Dermis microvascular lymphatic vessel endothelial cell (primary cell): ENCODE measurements at regions not wholly inside any gene's neighbourhood (a gene's known extent, or its start where the extent isn't known, plus 50 kb on each side); places are given as distances from the start of the nearest gene placed in this dataset.

Source experiments
- DNase-seq, 2 donors: peaks; one replicate each; pipeline versions ENCODE4 v3.0.0 to v3.0.0-alpha.2; 2010; ENCODE audit warnings: low read depth in 2 of 2

GRCh38 chr12:95411466-95411865 is 62.5 kb upstream of the METAP2 start:
- DNase-seq: no peak

DNA sequence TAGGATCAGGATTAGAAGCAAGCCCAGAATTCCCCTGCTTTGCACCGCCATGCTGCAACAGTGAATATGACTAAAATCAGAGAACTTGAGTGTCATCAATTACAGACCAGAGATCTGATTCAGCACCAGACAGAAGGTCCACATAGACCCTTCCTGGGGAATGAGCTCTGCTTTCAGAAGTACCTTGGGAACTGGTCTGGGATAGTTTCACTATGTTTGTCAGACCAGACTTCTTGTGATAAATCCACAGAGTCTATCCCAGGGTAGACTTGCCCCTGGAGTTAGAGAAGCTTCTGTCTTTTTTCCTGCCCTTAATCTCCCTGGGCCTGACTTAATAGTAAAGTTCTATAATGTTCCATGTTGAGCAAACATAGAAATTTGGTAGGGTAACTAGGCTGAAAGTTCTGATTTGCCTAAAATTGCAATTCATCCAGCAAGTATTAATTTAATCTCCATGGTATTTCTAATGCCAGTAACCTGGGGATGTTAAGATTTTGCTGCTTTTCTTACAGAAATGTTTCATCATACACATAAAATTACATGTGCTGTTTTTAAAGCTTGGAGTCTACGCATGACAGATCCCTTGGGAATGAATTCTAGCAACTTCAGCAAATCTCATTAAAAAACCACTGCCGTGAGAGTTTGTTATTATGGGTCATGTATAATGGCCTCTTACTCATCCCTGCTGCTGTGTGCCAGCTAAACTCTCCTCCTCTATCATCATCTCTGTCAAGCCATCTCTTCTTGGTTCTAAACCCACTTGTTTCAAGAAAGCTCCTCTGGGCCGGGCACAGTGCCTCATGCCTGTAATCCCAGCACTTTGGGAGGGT is 61.3 kb upstream of the METAP2 start:
- DNase-seq: no peak

- DNase-seq: no peak
Observed at GRCh38 chr12:95413576-95413975, 60.4 kb upstream of the METAP2 start.

DNA sequence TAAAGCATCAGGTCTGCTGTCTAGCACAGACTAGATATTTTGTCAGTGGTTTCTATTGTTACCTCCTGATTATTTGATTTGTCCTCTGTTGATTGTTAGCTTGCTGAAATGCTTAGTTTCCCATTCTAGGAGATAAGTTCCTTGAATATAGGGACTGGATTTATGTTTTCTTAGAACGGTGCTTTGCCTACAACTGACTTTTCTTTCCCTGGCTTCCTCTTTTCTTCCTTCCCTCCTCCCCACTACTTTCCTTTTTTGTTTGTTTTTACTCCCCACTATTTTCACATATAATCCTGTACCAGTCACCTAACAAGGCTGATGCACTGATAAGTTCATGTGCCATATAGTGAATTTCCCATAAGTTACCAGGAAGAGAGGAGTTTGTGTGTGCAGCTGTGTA is 58.5 kb upstream of the METAP2 start:
- no peak for DNase-seq

DNA sequence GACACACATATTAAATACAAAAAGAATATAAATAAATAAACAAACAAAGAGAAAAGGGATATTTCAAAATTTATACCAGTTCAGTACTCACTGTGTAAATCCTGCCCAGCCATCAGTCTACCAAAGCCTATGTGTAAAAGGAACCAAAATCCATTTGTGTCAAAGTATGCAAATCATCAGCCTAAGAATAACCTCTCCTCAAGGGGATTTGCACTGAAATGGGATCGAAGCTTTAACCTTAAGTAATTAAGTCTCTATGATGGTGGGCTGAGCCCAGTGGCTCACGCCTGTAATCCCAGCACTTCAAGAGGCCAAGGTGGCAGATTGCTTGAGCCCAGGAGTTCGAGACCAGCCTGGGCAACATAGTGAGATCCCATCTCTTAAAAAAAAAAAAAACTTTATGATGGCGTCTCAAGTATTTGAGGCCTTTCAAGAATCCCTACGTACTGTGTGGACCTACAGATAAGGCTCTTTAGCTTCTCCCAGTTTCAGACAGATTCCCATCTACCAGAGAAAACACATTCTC is 57.8 kb upstream of the METAP2 start:
- DNase-seq: no peak

DNA sequence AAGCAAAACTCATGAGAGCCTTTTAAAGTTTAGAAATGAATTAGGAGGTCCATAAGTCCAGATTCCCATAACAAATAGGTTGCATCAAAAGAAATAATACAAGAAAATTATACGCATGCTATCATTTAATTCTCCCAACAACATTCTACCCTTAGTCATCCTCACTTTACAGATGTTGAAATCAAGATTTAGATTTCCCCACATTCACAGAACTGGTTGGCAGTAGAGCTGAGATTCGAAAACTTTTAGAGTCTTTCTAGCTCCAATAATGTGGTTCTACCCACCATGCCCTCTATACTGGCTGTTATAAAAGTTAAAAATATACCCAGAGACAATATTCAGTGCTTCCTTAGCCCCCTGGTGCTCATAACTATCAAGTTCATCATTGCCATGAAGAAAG is 56.6 kb upstream of the METAP2 start:
- DNase-seq: no peak

GRCh38 chr12:95418142-95418541 is 55.8 kb upstream of the METAP2 start:
- DNase-seq: no peak
